NT2/D1 (cell line): ENCODE measurements at regions not wholly inside any gene's neighbourhood (a gene's known extent, or its start where the extent isn't known, plus 50 kb on each side); places are given as distances from the start of the nearest gene placed in this dataset.

ENCODE experiments used
- YY1 ChIP-seq: IDR thresholded peaks from 2 replicates; pipeline ENCODE4 v1.6.1; 2011; ENCODE audit not compliant: insufficient read length, insufficient read depth
- ZNF274 ChIP-seq: IDR thresholded peaks from 2 replicates; pipeline ENCODE4 v1.6.1; 2011; ENCODE audit warnings: mild to moderate bottlenecking, low read depth, low read length

- TF ChIP-seq YY1 (no peak), ZNF274 (no peak)
Observed at GRCh38 chr3:147153830-147154539, 252.4 kb downstream of the ZIC4 start.
